PFSK-1 (cell line): ENCODE measurements at regions not wholly inside any gene's neighbourhood (a gene's known extent, or its start where the extent isn't known, plus 50 kb on each side); places are given as distances from the start of the nearest gene placed in this dataset.

Experiments
- FOXP2 ChIP-seq: optimal IDR thresholded peaks from 2 replicates; pipeline ENCODE3; 2011; ENCODE audit warnings: borderline replicate concordance, control low read depth, inconsistent platforms; ENCODE audit not compliant: insufficient read depth; ENCODE audit errors: extremely low read length, extremely low read depth
- POLR2AphosphoS5 ChIP-seq: IDR thresholded peaks from 2 replicates; pipeline ENCODE4 v1.6.1; 2012; ENCODE audit warnings: low read depth, mild to moderate bottlenecking, control low read depth, low read length, moderate library complexity
- REST ChIP-seq, 2 experiments: IDR thresholded peaks; 2 replicates each; pipeline versions ENCODE4 v1.6.1 to v1.8.0; 2011 to 2012; ENCODE audit warnings: low read depth in 2 of 2, low read length in 2 of 2, control low read depth in 1 of 2, inconsistent platforms in 1 of 2, mild to moderate bottlenecking in 1 of 2, moderate library complexity in 1 of 2; ENCODE audit not compliant: insufficient read depth in 1 of 2
- SIN3A ChIP-seq: IDR thresholded peaks from 2 replicates; pipeline ENCODE4 v1.6.1; 2012; ENCODE audit warnings: mild to moderate bottlenecking, low read length, moderate library complexity, borderline replicate concordance; ENCODE audit not compliant: insufficient read depth
- TAF1 ChIP-seq: IDR thresholded peaks from 2 replicates; pipeline ENCODE4 v1.6.1; 2012; ENCODE audit warnings: low read length, control low read depth, borderline replicate concordance; ENCODE audit not compliant: insufficient read depth

- no peak for TF ChIP-seq POLR2AphosphoS5
- no peak for TF ChIP-seq REST (IDR thresholded peaks at IDR 0.05; ENCODE audit: insufficient read depth in 1 of 2, low read depth in 2 of 2, low read length in 2 of 2)
- no peak for TF ChIP-seq FOXP2
- no peak for TF ChIP-seq TAF1
- no peak for TF ChIP-seq SIN3A
These were observed 443.7 kb downstream of the BCL11A start for GRCh38 chr2:60109744-60110143.
